NCI-H526 treated with DMSO at 0.1 percent for 48 hours (cell line): ENCODE measurements at regions not wholly inside any gene's neighbourhood (a gene's known extent, or its start where the extent isn't known, plus 50 kb on each side); places are given as distances from the start of the nearest gene placed in this dataset.
"Not testable (repeated sequence)": the region's sequence is repeated elsewhere in the genome, so short reads cannot be mapped to it uniquely, and the experiment has no call there.

Experiments
- DNase-seq: peaks from one replicate; lab custom pipeline; 2025; lab: John Stamatoyannopoulos, UW

DNA sequence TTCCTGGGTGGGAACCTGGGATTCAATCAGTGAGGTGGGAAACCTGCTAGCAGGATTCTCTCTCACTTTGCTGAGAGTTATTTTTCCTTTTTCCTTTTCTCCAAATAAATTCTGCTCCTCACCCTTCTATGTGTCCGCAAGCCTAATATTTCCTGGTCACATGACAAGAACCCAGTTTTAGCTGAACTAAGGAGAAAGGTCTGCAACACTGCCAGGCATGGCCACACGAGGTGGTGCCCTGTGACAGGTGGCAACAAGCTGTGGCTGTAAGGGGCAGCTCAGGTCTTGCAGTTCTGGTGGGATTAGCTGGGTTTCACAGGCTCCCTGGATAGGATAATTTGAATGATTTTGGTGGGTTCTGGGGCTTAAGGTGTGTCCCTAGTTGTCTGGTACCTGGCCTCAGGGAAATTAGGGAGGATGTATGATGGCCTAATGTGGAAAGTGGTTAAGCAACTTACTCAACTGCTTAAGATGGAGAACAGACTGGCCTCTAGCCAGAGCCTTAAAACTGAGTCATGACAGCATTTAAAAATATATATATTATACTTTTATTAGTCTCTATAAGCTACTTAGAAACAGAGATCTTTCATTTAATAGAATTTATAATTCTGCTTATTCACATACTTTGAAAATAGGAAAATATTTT lies 215.0 kb downstream of the IL15 start:
- DNase-seq: no peak

DNA sequence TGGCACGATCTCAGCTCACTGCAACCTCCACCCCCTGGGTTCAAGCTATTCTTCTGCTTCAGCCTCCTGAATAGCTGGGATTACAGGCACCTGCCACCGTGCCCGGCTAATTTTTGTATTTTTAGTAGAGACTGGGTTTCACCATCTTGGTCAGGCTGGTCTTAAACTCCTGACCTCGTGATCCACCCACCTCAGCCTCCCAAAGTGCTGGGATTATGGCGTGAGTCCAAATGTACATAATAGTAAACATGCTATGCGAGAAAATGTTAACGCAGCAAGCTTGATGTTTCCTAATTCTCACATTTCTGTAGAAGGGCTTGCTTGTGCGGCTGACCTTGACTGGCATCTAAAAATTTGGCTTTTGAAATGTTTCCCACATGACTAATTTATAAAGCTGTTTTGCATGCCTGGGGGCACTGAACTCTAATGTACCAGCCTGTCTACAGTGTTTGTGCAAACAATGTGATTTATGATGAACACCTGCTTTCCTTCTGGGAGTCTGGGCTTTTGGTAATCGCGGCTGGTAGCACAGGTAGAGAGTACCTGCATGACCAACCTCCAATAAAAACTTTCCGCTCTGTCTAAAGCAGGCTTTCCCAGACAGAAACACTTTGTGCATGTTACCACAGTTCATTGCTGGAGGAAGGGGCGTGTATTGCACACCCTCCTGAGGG lies 216.8 kb downstream of the IL15 start:
- peak; percentile 87 for DNase-seq

DNA sequence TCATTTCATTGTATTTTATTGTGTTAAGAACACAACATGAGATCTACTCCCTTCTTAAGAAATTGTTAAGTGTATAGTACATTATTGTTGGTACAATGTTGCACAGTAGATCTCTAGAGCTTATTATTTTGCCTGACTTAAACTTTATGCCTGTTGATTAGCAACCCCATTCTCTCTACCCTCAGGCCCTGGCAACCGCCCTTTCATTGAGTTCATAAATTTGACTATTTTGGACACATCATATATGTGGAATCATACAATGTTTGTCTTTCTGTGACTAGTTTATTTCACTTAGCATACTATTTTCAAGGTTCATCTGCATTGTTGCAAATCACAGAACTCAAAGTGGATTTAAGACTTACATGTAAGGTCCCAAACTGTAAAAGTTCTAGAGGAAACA lies 222.1 kb downstream of the IL15 start:
- no peak for DNase-seq

DNA sequence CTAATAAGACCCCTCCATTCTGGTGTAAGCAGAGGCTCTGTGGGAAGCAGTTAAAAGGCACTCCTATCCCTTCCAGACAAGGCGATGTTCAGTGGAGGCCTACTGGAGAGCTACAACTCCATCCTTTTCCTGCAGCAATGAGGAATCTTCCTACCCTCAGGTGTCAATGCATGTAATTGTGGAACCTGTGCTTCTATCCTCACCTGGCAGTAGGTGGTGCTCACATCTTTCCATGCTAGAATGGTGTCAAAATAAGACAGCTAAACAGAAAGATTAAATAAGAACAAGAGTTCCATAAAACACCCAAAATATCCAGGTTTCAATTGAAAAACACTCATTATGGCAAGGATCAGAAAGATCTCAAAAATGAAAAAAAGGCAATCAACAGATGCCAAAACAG lies 224.6 kb downstream of the IL15 start:
- peak; percentile 0 for DNase-seq

DNA sequence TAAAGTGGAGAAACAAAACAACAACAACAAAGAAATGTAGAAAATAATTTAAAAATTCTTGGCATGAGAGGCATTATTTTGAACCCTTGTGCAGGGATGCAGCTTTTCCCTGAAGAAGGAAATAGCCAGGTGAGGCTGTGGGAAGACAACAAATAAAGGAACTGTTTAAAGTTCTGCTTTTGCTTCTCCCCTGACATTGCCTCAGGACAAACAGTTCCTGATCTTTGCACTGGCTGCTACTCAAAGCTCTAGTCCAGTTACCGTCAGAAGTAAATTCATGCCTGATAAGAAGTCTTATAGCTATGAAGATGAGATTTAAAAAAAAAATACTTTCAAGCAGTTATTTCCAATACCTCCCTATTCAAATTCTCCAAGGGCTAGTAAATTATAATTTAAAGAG lies 233.8 kb downstream of the IL15 start:
- no peak for DNase-seq

DNA sequence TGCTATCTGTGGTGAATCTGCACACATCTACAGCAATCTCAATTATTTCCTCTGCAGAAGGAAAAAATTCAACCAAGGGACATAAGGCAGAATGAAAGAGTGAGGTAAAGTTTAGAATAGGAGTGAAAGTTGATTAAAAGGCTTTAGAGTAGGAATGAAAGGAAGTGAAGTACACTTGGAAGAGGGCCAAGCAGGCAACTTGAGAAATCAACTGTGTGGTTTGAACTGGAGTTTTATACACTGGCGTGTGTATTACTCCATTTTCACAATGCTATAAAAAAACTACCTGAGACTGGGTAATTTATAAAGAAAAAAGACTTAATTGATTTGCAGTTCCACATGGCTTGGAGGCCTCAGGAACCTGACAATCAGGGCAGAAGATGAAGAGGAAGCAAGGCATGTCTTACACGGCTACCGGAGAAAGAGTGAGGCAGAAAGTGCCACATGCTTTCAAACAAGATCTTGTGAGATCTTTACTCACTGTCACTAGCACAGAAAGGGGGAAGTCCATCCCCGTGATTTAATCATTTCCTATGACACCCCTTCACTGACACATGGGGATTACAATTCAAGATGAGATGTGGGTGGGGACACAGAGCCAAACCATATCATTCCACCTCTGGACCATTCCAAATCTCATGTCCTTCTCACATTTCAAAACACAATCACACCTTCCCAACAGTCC lies 234.8 kb downstream of the IL15 start:
- DNase-seq: no peak

DNA sequence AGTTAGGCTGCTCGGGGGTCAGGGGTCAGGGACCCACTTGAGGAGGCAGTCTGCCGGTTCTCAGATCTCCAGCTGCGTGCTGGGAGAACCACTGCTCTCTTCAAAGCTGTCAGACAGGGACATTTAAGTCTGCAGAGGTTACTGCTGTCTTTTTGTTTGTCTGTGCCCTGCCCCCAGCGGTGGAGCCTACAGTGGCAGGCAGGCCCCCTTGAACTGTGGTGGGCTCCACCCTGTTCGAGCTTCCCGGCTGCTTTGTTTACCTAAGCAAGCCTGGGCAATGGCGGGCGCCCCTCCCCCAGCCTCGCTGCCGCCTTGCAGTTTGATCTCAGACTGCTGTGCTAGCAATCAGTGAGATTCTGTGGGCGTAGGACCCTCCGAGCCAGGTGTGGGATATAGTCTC lies 246.3 kb downstream of the IL15 start:
- not testable (repeated sequence) for DNase-seq

DNA sequence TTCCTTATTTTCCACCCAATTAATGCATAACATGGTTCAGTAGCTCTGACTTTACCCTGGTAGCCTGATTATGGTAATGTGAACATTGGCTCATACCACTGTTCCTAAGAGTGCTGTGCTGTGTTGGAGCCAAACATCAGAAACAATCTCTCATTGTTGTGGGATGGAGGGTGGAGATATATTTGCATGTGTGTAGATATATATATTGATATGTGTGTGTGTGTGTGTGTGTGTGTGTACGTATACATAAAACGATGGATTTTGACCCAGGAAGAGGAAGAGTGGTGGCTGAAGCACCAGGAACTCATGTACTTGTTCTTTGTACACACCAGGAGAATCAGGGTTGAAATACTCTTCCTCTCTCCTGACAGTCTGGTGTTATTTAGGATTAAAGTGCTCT lies 247.7 kb downstream of the IL15 start:
- peak; percentile 38 for DNase-seq

DNA sequence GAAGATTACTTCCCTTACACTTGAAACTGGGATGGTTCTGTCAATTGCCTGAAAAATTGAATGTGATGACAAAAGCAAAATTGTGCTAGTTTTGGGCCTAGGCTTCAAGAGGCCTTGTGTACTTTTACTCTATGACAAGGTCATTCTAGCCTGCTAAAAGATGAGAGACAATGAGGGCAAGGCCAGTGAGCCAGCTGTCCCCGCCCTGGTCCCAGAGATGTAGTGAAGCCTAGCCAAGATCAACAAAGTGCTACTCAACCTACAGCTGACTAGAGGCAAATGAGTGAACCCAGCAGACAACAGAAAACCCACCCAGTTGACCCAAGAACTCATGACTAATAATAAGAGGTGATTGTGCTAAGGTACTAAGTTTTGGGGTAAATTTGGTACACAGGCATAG lies 248.7 kb downstream of the IL15 start:
- DNase-seq: no peak

DNA sequence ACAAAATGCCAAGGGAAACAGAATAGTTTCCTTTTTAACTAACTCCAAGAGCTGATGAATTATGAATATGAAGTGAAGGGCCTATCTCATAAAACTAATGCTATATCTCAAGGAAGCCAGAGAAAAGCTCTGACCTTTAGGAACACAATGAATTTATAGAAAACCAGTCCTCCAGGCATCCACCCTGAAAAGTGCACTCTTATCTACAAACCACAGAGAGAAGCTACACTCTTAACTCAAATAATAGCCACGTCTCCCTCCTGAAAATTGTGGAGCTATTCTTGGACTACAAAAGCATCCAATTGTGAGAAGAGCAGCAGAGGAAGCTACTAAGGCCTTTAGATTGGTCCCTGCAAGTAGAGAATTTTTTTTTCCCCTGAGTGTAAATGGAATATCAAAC lies 253.9 kb downstream of the IL15 start:
- DNase-seq: no peak

DNA sequence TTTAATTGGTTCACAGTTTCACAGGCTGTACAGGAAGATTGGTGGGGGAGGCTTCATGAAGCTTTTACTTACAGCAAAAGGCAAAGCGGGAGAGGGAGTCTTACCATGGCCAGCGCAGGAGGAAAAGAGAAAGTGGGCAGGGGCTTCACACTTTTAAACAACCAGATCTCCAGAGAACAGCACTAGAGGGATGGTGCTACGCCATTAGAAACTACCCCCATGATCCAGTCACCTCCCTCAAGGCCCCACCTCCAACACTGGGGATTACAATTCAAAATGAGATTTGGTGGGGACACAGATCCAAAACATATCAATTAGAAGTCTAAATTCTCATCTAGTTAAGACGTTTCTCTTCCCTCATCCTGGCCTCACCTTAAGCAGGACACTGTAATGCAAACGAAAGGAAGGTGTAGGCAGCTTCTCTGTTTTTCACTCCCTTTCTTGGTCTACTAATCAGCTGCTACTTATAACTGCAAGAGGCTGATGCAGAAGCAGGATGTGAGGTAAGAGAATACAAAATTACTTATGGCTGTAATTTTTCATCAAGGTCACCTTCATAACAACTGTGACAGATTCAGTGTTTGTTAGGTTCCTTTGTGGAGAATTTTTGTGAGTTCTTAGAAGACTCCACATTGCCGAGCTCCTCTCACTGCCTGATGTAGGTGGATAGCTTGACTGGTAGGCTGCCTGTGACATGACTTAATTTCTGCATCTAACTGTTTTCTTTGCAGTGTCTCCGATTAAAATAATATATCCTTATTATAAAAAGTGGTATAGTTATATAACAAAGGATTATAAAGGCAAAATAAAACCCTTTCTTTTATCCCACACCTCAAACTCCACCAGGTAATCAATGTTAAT lies 255.1 kb downstream of the IL15 start:
- DNase-seq: no peak

DNA sequence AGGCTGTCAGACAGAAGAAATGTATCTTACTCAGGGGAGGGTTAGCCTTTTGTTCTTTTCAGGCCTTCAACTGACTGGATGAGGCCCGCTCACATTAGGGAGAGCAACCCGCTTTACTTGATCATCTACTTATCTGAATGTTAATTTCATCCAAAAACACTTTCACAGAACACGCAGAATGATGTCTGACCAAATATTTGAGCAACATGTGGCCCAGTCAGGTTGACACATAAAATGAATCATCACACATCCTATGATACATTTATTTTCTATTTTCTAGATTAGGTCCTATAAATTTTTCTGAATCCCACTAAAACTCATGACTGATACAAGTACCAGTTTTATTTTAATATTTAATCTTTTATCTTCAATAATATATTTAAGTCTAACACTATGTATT lies 260.3 kb downstream of the IL15 start:
- DNase-seq: no peak

DNA sequence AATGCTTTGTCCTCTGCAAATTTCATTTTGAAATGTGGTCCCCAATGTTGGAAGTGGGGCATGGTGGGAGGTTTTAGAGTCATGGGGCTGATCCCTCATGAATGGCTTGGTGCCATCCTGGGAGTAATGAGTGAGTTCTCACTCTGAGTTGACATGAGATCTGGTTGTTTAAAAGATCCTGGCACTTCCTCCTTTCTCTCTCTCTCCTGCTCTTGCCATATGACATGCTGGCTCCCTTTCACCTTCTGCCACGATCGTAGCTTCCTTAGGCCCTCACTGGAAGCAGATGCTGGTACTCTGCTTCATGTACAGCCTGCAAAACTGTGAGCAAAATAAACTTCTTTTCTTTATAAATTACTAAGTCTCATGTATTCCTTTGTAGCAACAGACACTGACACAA lies 262.0 kb downstream of the IL15 start:
- DNase-seq: no peak

DNA sequence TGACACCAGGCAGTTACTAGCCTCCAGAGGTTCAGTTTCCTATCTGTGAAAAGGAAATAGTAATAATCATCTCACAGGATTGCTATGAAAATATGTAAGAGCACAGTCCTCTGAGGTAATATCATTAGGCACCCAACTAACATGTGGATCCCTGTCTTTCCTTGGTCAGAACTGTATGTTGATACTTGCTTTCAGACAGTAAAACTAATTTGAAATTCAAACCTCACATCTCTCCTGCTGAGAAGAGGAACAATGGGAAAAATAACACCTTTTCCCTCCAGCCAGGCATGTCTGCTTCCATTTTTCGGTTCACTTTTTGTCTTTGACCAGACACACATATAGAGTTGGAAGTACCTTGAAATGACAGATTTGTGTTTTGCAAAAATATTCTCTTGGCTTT lies 262.7 kb downstream of the IL15 start:
- DNase-seq: no peak

DNA sequence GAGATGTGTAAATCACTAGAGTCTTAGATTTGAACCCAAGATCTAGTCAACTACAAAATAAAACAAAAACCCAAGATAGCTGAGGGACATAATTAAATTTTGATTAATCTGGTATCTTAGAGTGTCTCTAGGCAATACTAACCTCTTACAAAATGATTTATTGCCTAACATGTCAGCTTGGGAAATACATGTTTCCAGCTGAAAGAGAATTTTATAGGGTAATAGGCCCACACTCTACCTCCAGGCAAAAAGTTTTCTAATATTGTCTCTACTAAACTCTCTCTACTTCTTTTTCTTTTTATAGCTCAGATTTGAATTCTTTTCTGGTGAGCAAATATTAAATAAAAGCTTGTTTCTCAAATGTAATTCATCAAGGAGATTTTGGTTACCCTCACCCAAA lies 263.2 kb downstream of the IL15 start:
- DNase-seq: no peak

DNA sequence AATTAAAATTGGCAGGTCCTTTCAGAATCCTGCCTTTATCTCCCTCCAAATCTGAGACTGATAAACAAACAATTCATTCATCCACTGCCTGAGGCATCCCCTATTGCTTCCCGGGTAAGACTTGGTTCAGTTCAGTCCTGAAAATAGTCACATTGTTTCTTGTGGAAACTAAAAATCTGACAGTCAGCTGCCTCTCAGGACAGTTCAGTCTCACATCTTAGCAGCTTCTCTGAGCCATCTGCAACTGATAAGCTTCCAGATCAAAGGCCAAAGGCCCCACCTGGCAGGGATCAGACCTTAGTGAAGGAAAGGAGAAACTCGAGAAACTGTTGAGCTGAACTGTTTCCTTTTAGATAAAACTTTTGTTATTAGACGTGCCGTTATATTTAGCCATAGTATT lies 264.5 kb downstream of the IL15 start:
- DNase-seq: no peak

DNA sequence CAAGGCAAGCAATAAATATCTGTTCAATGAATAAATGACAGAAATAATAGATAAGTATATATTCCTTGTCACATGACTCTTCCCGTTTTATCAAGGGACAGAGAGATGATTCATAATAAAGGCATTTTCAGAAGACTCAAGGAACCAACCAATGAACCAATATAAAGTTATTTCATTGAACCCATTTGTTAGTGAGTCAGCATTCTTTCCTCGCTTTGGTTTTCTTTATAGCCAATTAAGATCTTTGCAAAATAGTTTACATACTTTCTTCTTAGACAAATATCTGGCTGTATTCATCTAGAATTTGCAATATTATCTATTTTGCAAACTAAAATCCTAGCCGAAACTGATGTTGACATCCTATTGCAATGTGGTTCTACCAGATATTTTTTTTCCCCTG lies 269.4 kb downstream of the IL15 start:
- DNase-seq: no peak

DNA sequence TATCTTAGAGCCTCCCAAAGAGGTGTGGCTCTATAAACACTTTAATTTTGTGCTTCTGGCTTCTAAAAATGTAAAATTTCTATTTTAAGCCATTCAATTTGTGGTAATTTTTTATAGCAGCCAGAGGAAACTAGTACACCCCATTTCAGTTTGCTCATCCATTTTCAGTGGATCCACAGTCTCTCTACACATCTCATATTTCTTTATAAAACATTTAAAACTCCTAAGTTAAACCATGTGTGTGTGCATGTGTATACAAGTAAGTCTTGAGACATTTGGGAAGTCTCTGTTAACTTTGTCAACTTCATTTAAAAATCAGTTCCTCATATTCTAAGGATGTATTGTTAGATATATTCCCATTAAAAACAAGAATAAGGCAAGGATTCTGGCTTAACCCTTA lies 273.2 kb downstream of the IL15 start:
- DNase-seq: no peak

DNA sequence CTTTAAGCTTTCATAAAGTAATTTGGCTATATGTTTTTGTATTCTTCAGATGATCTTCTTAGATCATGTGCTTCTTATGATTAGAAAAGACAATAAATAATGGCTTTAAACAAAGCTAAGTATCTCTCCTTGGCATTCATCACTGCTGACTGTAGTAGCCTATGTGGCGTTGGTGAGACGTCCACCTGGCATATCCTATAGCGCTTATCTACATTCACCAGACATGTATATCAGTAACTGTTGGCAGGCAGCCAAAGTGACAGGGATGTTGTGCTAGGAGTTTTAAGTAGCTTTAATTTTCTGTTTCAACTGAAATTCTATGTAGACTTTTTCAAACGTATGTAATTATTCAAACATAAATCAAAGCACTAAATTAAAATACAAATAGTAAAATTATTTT lies 276.4 kb downstream of the IL15 start:
- peak; percentile 8 for DNase-seq

DNA sequence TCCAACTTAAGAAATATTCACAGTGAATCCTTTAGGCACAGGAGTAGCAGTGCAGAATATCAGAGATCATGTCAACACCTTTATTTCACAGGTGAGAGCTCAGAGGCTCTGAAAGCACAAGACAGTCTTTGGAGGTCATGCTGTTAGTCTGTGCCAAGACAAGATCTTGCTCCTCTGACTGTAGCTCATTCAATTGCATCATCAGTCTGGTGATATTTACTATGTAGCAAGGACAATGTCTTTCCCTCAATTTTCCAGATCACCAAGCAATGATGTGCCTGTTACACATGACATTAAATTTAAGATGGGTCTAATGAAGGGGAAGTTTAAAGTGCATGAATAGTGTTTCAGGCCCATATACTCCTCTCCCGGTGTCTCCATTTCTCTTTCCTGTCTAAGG lies 277.5 kb downstream of the IL15 start:
- no peak for DNase-seq

DNA sequence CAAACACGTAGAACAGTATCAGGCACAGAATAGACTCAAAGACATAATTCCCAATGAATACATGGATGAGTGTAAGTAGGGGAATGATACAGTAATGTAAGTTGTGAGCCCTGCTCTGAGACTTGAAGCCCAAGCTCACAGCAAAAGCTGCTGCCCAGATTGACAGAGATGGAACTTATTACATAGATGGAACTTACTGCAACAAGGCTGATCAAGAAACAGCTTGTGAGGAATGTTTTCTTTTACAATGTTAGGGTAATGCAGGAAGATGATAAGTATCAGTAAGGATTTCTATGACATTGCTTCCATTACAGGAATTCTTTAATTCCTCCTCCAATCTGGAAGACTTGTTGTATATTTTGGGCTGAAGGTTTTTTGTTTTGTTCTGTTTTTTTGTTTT lies 278.4 kb downstream of the IL15 start:
- DNase-seq: no peak

DNA sequence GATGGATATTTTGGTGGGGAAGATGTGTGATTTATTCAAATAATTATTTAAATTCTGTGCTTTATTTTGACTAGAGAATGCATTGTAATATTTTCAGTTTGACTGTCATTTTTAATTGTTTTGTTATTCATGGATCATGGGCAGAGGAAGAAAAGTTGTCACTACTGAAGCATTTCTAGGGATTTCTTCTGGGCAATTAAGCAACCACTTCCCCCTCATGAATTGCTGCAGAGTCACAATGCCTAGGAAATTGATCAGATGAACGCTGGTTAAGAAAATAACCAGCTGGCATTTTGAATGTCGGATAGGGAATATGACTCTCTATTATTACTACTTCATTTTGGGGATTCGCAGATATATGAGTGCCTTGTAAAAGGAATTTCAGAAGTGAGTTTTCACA lies 283.3 kb downstream of the IL15 start:
- no peak for DNase-seq

DNA sequence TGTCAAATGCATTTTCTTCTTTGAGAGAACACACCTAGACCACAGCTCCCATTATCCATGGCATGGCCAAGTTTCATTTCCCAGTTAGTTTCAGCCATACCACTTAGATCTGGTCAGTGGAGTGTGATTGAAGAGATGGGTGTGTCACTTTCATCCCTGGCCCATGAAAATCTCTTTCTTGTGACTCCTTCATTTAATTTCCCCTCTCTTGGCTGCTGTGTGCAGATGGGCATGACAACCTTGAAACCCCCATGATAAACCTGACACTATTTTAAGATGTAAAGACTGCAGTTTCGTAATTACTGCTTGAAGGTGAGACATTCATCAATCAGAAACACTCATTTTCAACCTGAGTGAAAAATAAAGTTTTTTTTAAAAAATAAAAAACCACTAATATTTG lies 284.9 kb downstream of the IL15 start:
- DNase-seq: no peak
